HG02884 (cell line): ENCODE measurements at regions not wholly inside any gene's neighbourhood (a gene's known extent, or its start where the extent isn't known, plus 50 kb on each side); places are given as distances from the start of the nearest gene placed in this dataset.
"Not testable (repeated sequence)": the region's sequence is repeated elsewhere in the genome, so short reads cannot be mapped to it uniquely, and the experiment has no call there.

Source experiments
- ATAC-seq: cut with Tn5 transposase; IDR thresholded peaks from one replicate; pipeline ENCODE4 v1.9.1; 2021; ENCODE audit warnings: mild to moderate bottlenecking, moderate library complexity; ENCODE audit not compliant: unreplicated experiment

DNA sequence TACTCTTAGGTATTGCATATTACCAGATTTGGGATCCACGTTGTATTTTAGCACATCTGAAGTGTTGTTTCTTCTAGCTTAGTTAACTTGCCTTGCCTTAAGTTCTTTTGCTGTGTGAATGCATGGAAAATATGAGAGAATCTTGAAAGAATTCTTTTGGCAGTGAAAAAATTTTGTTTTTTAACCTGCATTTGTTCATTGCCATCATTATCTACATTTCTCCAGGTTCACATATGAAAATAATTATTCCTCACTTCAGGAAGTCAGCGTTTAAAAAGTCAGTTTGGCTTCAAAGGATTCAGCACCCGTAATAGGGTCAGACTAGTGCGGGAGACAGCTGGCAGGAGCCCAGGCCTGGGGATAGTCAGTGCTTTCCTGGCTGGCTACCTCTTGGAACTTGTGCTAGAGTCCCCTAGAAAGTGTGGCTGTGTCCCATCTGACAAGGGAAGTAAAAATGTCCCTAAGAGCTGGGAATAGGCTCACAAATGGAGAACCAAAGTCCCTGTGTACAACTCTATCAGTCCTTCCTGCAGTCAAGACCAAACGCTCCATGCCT is 251.9 kb upstream of the KLF3 start:
- ATAC-seq = no peak

DNA sequence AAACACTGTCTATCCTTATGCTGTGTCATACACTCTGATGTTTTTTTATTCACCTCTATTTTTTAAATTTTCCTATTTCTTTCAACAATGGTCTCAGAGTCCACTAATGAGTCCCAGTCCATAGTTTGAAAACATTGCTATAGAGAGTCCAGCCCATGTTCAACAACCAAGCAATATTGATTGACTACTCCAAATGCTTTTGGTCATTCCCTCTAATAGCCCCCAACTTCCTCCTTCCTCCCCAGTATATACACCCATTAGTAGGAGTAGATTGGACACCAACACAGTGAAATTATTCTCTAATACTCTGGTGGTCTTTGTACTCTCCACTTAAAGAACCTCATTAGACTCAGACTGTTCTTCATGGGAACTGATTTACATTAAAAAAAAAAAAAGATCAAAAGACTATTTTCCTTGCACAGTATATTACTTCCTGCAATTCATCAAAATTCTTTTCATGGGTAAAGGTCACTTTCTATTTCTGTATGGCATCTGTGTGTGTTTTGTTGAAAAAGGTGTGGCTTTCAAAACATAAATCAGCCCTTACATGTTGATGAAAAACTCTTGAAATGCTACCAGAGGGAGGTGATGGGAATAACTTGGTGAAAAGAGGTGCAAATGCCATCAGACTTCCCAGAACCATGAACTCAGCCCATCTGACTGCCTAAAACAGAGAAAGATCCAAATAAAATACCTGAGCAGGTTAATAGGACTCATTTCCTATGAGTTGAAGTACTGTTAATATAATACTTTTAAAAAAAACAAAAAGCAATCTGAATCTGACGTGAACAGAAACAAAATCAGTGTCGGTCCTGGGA is 250.3 kb upstream of the KLF3 start:
- no peak for ATAC-seq

DNA sequence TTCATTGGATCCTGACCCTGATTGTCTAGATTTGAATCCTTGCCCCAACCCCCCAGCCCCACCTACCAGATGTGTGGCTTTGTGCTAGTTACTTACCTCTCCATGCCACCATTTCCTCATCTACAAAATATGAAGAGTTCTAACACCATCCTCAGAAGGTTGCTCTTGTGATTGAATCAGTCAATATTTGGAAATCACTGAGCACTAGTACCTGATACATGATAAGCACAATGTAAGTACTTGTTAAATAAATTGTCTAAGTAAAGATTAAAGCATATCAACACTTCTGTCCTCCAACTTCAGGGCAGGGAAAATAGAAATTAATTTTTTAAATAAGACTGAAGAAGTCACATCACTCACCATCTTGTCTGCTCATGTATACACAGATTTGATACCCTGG is 249.6 kb upstream of the KLF3 start:
- no peak for ATAC-seq

DNA sequence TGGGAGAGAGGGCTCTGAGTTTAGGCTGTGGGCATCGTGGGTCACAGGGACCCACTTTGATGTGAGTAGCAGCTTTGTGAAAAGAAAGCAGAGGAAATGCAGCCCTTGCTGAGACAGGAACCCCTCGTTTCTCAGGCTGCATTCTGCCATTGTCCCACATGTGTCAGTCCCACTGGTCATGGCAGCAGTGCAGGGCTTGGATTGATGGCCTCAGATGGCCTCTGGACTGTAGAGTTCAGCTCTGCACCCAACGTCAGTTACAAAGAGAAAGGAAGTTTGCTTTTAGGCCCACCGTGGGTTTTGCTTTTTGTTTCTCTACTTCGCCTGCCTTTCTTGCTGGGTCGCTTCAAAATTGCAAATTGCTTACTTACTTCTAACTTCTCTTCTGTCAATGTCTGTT is 248.3 kb upstream of the KLF3 start:
- ATAC-seq = no peak

DNA sequence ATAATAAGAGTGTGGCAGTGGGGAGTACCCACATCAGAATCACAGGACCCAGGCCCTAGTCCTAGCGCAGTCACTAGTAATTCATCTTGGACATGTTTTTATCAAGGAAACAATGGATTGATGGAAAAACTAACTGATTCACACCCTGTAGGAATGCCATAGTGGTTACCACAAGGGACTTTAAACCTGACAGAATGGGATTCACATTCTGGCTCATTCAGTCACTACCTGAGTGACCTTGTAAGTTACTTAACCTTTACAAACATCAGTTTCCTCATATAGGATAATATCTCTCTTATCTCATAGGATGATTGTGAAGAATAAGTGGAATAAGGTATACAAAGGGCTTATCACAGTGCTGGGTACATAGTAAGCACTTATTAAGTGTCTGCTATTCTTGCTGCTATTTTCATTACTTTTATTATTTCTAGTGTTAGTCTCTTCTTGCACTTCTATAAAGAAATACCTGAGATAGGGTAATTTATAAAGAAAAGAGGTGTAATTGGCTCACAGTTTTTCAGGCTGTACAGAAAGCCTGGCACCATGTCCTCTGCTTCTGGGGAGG is 247.5 kb upstream of the KLF3 start:
- no peak for ATAC-seq

DNA sequence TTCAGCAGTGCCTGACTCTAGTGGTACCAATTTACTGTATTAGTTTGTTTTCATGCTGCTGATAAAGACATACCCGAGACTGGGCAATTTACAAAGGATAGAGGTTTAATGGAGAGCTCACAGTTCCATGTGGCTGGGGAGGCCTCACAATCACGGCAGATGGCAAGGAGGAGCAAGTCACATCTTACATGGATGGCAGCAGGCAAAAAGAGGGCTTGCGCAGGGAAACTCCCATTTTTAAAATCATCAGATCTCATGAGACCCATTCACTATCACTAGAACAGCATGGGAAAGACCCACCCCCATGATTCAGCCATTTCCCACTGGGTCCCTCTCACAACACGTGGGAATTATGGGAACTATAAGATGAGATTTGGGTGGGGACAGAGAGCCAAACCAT is 243.7 kb upstream of the KLF3 start:
- not testable (repeated sequence) for ATAC-seq

DNA sequence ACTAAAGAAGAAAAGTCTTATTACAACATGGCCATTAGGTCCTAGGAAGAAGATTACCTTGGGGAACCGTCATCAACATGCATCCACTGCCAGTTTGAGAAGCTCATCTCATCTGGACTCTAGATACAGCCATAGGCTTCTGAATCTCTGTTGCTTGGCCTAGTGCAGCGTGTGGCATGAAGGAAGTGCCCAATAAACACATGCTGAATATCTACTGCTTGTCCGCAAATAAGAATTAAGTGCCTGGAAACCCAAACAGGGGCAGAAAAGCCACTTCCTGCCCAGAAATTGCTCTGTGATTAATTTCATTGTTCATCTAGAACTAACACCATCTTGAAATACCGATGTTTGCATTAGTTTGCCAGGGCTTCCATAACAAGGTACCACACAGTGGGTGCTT is 241.1 kb upstream of the KLF3 start:
- no peak for ATAC-seq

DNA sequence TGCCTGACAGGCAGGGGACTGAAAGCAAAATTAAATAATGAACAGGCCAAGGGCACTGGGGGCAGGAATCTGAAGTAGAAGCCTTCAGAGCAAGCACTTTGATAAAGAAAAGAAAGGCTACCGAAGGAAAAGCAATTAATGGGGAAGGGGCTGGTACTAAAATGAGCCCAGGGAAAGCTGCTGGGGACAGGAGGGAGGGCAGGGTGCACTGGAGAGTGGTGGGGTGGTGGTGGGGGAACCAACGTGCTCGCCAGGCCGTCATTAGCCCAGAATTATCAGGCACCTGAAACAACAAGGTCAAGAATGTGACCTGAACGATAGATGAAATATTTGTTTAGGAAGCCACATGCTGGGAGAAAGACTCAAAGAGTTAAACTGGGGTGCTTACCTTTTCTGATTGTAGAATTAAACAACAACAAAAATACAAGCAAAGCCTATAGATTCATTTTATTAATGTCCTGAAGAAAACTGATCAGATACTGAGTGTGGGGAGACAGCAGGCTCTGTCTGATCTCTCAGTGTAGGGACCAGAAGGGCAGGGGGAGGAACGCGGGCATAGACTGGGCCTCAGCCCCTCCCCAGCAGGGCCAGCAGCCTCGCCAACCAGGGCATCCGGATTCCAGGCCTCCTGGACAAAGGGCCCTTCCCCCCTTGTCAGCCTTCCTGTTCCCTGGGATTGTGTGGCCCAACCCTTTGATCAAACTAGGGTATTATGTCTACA is 239.7 kb upstream of the KLF3 start:
- no peak for ATAC-seq

DNA sequence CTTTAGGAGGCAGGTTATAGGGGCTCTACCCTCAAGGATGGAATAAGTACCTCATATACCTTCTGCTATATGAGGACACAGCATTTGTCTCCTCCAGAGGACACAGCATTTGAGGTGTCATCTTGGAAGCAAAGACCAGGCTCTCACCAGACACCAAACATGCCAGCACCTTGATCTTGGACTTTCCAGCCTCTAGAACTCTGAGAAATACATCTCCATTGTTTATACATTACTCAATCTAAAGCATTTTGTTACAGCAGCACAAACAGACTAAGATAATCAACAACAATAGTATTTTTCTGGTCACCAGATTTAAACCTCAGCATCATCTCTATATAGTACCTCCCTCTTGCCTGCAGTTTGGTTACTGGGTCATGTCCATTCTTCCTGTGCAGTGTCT is 237.5 kb upstream of the KLF3 start:
- no peak for ATAC-seq

DNA sequence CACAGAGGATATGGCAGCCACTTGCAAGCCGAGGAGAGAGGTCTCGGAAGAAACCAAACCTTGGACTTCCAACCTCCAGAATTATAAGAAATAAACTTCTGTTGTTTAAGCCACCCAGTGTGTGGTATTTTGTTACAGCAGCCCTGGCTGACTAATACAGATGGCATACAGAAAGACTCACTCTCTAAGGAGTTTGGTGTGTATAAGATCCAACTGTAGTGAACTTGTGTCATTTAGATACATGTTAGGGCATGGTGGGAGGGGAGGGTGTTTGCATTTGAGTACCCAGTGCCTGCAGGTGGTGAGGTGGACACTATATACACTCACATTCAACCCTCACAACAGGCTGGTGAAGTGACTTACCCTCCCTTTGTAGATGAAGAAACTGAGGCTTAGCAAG is 233.2 kb upstream of the KLF3 start:
- no peak for ATAC-seq

DNA sequence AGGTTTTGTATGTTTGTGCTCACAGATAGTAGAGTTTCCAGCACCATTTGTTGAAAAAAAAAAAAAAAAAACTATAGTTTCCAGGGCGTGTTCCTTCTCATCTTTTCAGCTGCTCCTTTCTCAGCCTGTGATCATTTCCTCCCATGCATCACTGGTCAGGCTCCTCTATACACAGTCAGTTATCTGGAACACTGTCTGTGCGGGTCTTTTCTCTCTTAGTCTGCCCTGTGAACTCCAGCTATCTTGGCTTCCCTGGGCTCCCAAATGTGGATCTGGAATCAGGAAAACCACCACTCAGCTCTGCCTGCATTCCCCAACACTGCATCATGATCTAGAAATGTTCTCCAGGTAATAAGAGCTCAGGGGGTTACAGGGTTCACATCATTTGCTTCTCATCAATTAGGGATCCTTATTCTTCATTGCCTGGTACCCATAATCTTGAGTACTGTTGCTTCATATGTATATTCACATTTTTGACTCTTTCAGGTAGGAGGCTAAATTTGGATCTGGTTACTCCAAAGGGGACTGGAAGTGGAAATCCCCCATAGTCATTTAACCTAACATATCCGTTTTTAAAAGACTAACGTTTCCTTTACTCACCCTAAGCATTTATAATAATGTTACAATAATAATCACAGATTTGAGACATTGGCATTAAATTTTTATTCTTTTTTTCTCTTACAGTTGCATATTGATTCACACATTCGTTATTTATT is 221.8 kb upstream of the KLF3 start:
- no peak for ATAC-seq

DNA sequence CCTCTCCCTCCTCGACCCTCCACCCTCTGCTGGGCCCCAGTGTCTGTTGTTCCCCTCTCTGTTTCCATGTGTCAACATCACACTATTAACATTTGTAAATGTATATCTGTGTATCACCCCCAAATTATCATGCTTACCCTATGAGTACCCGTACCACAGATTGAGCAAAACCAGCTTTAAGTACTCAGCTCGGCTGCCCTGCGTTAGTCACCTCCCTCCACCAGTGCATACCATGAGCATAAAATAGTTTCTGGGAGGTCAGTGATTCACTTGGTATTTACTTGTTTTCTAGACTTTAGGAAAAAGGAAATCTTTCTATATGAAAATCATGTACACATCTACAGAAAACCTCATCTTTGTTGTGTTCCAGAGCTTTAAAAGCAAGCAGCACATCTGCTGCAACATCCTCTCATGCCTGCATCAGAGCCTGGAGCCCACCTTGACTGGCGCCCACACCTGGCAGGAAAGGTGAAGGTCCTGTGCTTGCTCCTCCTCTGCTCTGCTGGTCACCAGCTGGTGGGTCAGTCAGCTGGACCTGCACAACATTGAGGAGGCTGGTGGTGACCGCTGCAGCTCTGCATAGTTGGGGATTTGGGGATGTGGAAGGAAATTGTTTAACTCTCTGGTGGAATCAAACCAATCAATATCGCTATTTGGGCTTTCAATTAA is 214.4 kb upstream of the KLF3 start:
- ATAC-seq = no peak

DNA sequence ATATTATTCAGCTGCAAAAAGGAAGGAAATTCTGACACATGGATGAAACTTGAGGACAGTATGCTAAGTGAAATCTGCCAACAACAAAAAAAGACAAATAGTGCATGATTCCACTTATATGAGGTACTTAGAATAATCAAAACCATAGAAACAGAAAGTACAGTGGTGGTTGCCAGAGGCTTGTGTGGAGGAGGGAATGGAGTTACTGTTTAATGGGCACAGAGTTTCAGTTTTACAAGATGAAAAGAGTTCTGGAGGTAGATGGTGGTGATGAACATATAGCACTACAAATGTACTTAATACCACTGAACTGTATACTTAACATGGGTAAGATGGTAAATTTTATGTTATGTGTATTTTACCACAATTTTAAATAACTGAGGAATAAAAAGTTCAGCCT is 212.0 kb upstream of the KLF3 start:
- ATAC-seq = no peak

DNA sequence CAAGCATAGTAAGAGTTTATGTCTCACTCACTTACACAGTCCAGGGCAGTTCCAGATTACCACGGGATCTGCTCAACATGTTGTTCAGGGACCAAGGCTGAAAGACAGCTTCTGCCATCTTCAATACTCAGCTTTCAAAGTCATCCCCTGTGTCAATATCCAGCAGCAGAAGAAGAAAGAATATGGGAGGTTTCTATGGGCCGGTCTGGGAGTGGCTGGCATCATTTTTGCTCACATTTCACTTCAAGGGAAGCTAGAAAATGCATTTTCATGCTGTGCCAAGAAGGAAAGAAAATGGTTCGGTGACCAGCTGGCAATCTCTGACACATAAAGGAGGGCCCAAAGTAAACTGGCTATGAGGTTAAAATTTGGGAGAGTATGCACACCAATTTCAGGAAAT is 211.5 kb upstream of the KLF3 start:
- no peak for ATAC-seq

DNA sequence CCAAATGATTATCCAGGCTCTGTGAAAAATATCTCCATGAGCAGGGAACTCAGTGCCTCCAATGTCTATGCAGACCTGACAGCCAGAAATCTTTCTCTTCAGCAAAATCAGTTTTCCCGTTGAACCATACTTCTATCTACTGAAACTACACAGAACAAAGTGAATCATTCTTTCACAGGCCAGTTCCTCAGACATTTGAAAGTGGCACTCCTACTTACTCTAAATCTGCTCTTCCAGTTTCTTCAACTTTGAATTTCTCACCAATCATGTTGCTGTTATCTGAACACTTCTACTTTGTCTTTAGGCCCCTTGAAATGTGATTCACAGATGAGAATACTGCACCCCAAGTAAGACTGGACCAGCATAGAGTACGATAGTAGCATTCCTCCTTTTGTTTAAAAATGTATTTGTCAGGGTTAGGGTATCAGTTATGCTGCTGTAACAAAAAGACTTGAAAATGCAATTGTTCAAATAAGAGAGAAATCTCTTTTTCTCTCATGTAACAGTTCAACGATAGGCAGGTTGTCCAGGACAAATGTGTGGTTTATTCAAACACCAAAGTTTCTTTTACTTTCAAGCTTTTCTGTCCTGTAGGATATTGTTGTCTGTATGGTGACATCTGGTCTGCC is 210.6 kb upstream of the KLF3 start:
- no peak for ATAC-seq

DNA sequence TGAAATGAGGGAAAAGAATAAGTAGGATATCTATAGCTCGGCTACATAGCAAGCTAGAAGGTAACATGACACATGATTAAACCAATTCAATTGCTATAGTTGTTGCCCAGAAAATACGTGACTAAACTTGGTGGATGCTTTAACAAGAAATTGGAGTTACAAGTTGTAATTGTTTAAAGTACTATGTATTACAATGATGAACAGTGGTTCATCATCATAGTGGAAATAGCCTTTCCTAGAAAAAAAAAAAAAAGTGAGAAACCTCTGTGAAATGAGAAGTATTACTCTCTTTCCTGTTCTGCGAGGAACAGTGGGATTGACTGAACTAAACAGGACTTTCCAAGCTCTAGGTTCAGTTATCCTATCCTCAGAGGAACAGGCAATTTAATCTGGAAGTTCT is 209.7 kb upstream of the KLF3 start:
- no peak for ATAC-seq

DNA sequence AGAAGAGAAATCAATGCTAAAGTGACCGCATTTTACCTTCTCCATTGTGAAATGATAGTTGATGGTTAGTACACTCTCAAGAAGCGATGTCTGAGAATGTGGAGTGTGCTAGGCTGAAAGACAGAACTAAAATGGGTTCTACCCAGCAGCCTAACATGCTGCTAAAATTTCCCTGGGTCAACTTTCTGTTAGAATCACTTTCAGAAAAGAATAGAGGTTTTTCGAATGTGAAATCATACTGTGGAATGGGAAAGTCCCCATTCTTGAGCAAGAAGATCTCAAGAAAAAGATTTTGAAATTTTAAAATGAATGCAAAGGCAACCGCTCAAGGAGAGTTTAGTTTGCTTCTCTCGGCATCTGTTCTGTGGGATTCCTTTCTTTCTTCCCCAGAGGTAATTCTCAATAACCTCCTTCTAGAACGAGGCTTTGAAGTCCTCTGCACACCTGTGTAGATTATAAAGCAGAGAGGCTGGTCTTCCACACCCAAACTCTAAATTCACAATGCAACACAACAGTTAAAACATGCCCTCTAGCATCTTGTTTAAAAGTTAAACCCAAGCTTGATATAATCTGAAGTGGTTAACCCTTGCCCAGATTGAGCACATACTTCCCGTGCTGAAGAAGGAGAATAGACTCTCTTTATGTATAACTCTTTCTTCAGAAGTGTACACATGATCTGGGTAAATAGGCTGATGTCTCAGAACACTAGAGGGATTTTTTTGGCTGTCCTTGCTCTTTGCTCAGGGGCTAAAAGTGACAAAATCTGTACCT is 208.7 kb upstream of the KLF3 start:
- peak; percentile 68 for ATAC-seq

DNA sequence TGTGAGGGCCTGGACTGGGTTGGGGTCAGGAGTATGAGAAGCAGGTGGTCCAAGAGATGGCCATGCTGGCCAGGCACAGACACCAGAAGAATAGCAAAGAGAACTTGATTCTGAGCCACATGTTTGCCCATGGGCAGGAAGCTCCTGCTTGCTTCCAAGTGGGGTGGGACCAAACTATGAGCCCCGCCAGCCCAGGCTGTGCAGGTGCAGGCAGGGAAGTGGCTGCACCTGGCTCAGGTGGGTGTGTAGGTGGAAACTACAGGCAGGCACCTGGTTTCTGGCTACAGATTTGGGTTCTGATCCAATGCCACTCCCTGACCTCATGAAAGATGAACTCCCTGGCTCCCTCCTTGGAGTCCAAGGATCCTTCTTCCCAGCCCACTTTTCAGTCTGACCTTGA is 207.9 kb upstream of the KLF3 start:
- no peak for ATAC-seq

DNA sequence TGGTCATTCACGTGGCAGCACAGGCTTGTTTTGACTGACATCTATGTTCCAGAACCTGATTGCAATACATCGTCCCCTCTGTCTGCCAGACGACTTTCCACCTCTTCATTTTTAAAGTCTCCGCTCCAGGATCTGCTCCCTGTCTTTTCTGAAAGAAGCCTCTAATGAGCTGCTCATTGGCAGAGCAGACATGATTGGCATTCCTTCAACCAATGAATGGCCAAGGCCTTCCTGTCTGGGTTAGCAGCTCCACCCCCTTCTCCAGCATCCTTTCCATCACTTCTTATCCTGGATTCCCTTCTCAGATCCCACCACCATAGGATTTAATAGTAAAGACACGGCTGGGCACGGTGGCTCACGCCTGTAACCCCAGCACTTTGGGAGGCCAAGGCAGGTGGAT is 202.7 kb upstream of the KLF3 start:
- no peak for ATAC-seq
